Testis (tissue), 2 donors: ENCODE measurements at regions not wholly inside any gene's neighbourhood (a gene's known extent, or its start where the extent isn't known, plus 50 kb on each side); places are given as distances from the start of the nearest gene placed in this dataset.

Experiments used
- CTCF ChIP-seq, 3 experiments: fragments of 450-650 bp in 2 of 3; fragments of 200-600 bp in 1 of 3; sonication (generic) in 1 of 3; IDR thresholded peaks; one replicate each; pipeline ENCODE4 v1.5.1; 2016 to 2019; ENCODE audit warnings: antibody characterized with exemption in 3 of 3, mild to moderate bottlenecking in 2 of 3, moderate library complexity in 1 of 3
- POLR2A ChIP-seq: fragments of 450-650 bp; IDR thresholded peaks from one replicate; pipeline ENCODE4 v1.6.1; 2017; ENCODE audit warnings: antibody characterized with exemption, mild to moderate bottlenecking, moderate library complexity

GRCh38 chr7:15765753-15766152, 79.3 kb upstream of the MEOX2 start:
- no peak for TF ChIP-seq CTCF (IDR thresholded peaks at IDR 0.05)
- no peak for TF ChIP-seq POLR2A
